ENCODE measurements at regions not wholly inside any gene's neighbourhood (a gene's known extent, or its start where the extent isn't known, plus 50 kb on each side); places are given as distances from the start of the nearest gene placed in this dataset.

- DNase-seq = no peak
Measured at GRCh38 chr10:4775808-4776207, 50.2 kb upstream of the AKR1E2 start.

DNA sequence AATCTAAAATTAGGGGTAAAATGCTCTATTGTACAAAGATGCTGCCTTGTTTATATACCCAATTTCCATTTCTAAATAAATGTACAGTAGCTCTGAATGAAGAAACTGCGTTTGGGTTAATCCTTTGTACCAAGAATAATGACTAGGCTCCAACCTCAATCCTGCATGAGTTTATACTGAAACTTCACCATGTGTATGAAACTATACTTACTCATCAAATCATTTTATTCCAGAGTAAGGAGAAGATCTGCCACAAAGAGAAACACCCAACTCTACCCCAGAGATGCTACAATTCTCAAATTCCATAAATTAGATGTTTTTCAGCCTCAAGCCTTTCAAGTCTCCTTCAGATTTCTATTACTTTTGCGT lies 53.8 kb upstream of the AKR1E2 start:
- no peak for DNase-seq

DNA sequence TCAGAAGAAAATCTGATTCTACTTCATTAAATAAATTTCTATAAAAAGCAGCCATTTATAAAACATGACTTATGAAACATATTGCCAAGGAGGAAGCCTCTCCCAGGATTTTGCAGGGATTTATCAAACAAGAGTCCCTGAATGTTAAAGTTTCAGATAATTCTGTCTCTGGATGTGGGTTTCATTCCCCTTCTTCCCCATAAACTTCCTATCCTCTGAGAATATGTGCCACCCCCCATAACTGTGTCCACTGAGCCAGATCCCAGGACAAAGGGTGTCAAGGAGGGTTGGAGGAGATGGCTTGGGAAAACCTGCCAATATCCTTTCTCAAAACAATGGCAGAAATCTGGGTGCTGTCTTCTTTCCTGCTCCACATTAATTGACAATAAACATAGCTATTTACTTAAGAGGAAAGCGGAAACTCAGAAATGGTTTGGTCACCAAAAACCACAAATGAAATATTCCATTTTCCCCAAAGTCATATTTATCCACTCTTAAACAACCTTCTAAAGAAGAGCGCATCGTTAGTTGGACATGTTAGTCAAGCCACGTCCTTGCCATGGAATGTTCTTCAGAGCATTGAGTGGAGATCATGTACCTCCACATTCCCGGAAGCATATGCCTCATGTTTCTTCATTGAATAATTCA lies 54.3 kb upstream of the AKR1E2 start:
- DNase-seq = no peak

GRCh38 chr10:4770801-4771553 lies 55.0 kb upstream of the AKR1E2 start:
- DNase-seq = no peak

DNA sequence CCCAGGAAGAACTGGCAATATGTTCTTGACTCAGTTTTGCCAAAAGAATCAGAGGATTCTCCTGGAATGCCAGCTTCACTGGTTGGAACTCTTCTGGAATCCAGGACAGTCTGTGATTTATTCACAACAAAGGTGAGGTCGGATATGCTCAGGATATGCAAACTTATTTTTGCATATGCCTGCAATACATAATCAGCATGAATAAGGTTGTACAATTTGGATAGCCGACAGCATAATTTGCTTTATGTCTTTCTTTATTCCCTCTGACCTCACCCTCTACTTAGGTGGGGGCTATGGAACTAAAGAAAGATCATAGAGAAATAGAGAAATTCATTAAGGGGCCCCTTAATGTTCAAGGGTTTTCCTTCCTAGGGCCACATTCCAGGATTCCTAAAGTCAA lies 57.6 kb upstream of the AKR1E2 start:
- DNase-seq = no peak

- DNase-seq = no peak
Measured at GRCh38 chr10:4767033-4767814, 58.8 kb upstream of the AKR1E2 start.

DNA sequence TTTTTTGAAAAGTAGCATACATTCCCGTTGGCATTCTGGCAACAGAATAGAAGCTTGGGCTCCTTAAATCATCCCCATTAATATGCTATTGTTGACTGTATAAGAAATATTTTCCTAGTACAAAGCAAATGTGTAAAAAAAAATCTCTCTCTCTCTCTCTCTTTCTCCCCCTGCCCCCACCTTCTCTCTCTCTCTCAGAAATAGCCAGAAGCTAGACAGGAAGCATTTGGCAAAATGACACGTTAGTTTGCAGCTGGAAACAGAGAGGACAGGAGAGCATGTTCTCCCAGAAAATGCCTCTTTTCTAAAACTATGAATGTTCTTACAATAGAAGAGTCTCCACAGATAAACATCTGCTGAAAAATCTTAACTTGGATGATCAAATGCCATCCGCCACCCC lies 59.6 kb upstream of the AKR1E2 start:
- DNase-seq = no peak

DNA sequence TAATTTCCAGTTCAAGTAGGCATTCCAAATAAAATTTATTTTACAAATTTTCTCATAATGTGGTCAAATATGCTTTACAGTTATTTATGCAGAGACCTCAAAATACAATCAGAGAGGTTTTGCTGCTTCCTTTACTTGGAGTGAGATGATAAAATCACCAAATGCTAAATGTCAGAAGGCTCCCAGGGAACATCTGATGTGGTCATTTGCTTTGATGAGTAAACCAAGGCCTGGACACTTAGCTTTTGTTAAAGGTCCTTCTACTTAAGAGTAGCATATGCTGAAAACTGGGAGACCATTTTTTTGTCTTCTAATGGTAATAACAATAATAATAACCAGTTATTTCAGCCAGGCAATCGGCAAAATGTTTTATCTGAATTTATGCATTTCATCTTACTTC lies 60.6 kb upstream of the AKR1E2 start:
- no peak for DNase-seq

DNA sequence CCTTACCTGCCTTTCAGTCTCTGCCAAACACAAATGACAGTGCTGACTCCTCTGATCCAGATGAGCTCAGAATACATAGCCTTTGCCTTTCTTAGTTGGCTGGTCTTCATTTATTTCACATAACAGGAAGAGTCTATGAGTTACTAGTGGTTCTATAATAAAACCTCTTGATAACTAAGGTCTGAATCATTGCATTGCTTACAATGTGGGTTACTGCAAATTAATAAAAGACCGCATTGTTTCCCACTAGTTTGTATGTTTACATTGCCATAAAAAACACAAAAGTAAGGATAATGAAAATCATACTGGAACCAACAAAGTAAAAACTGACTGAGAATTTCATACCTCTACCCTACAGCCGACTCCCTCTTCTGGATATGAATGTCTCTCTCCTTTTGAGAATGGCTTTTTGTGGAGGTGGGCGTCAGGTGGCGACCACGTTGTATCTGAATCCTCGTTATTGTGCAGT lies 62.0 kb upstream of the AKR1E2 start:
- no peak for DNase-seq

- DNase-seq = no peak
Measured at GRCh38 chr10:4763513-4763912, 62.5 kb upstream of the AKR1E2 start.

DNA sequence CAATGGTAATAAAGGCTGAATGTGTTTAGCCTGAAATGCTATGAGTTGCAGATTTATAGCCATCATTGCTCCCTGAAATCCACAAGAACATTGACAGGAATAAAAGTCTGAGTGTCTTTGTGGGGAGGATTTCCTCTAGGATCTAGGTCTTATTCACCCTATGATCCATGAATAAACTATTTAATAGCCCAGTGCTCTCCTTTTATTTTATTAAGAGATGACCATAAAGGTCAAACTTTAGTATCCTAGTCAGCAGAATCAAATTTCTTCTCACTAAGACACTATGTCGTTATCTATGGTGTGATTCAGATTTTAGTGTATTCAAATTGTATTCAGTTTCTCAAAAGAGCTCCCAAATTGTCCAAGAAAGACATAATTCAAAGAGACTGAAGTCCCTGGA lies 67.8 kb upstream of the AKR1E2 start:
- DNase-seq = no peak

DNA sequence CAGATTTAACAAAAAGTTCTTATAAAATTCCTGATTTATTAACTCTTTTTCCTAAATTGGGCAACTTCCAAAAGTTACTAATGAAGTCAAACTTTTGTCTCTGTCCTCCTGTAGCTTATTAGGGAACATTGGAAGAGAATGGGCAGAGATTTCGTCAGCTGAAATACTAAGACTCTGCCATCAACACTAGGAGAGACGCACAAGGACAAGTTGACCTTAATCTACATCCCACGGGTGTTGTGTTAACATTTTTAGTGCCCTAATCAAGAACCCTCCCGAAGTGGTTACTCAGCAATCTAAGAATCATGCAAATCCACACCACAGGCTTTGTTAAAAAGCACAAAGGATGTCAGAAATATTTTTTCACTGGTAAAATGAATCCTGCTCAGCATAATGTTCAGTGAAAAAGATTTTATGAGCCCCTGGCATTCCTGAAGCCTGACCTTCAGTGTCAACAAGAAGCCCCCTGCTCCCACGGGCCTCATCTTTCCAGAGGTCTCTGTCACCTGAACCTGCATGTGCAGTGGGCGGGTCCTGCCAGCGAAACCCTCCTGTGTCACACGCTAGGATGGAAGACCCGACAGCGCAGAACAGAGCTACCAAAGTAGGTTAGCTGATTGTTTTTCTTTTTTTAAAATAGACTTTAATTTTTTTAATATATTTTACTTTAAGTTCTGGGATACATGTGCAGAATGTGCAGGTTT lies 70.6 kb upstream of the AKR1E2 start:
- no peak for DNase-seq

DNA sequence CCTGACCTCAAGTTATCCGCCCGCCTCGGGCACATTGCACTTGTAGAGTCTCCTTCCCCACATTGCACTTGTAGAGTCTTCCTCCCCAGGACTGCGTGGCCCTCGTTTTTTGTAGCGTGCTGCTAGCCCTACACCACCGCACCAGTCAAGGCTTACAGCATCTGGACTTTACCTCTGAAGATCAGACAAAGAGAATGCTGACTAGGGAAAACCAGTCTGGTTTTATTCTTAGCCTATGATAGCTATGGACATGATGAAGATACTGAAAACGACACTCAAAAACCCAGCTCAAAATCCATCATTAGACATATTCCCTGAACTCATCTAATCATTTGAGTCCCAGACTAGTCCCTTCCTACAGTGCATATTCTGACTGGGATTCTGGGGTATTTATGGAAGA lies 71.9 kb upstream of the AKR1E2 start:
- DNase-seq = no peak

DNA sequence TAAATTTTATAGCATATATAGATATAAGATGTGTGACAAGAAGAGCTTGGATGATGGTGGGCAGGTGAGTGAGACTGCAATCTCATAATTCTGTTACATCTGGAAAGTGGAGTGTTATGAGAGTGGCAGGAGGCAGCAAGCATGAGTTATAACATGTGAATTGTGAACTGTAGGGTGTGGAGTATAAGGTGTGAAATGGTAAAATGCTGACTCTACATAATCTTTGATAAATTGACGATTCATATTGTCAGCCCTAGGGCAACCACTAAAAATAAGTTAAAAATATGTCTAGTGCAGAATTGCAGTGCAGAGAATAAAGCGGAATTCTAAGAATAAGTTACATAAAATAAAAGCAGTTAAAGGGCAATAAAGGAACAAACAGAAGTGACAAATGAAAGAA lies 74.8 kb upstream of the AKR1E2 start:
- no peak for DNase-seq

GRCh38 chr10:4749271-4749574 lies 76.8 kb upstream of the AKR1E2 start:
- no peak for DNase-seq

- no peak for DNase-seq
Measured at GRCh38 chr10:4748491-4749270, 77.3 kb upstream of the AKR1E2 start.

- no peak for DNase-seq
Measured at GRCh38 chr10:4742217-4742616, 83.8 kb upstream of the AKR1E2 start.

GRCh38 chr10:4740471-4740870 lies 85.5 kb upstream of the AKR1E2 start:
- DNase-seq = no peak

DNA sequence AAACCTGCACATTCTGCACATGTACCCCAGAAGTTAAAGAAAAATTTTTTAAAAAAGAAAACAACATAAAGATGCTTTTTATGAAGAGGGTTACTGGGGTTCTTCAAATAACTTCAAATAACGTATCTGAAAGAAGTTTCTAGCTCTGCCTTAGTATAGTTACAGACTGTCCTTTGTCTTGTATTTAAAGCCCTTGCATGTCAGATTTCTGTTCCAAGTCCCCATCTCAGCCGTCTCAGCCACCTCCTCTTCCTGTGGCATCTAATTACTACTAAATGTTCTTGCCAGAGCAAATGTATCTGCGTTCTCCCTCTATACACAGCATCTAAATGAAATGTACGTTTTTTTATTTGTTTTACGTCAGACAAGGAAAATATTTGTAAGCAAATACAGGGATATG lies 89.4 kb upstream of the AKR1E2 start:
- no peak for DNase-seq

DNA sequence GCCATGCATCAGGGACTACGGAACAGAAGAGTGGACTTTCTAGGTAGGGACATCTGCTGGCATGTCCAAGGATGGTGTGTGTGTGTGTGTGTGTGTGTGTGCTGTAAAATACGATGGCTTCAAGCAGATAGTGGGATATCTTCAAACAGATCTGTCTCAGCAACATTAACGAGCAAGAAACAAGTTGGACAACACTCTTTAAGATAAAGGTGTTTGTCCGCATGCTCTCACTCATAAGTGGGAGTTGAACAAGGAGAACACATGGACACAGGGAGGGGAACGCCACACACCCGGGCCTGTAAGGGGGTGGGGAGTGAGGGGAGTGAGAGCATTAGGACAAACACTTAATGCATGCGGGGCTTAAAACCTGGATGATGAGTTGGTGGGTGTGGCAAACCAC lies 89.8 kb upstream of the AKR1E2 start:
- no peak for DNase-seq

GRCh38 chr10:4733843-4734224 lies 92.2 kb upstream of the AKR1E2 start:
- DNase-seq = no peak

DNA sequence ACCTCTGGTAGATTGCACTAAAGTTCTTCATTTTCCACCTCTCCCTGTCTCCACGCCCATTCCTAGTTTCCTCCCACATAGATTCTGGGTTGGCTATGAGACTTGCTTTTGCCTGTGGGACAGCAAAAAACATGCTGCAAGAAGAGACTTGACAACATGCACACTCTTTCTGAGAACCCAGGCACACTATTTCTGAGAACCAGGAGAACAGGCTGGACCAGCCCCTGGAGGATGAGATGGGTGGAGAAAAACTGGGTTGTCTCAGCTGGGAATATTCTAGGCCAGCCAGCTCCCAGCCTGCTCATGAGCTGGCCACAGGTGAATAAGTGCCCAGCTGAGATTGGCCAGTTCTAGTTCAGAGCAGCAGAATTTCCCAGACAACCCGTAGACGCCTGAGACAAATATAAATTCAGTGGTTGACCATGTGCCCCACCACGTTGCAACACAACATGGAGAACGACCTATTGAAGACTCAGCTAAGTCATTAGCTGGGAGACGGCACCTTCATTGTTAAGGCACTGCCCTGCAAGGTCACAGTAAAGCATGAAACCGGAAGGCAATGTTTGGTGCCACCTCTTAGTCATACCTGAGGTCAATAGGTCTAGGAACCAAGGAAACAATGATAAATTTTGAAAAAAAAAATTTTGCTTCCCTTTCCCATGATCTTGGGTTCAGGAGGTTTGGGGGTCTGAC lies 92.7 kb upstream of the AKR1E2 start:
- no peak for DNase-seq
